SK-N-SH (cell line): ENCODE measurements at regions not wholly inside any gene's neighbourhood (a gene's known extent, or its start where the extent isn't known, plus 50 kb on each side); places are given as distances from the start of the nearest gene placed in this dataset.

ENCODE experiments used
- CTCF ChIA-PET: fragments of 300-600, 350-600 bp; formaldehyde crosslinking; extraction: SDS; loops from one replicate; lab custom pipeline; 2021; lab: Yijun Ruan, JAX
- POLR2A ChIA-PET: fragments of 350-600 bp; sonication (Branson Sonifier 250); formaldehyde crosslinking; extraction: SDS; loops from one replicate; lab custom pipeline; 2020; ENCODE audit warnings: antibody characterized with exemption, inconsistent platforms; lab: Yijun Ruan, JAX
- DNase-seq: peaks from one replicate; pipeline ENCODE4 v3.0.0; 2012
- H2AFZ ChIP-seq: fragments of 200-600 bp; sonication (generic); 2 replicates; pipeline ENCODE4 v1.8.1; 2016; ENCODE audit warnings: antibody characterized with exemption, mild to moderate bottlenecking, low read depth
- H3F3A ChIP-seq: fragments of 200-600 bp; sonication (generic); replicated peaks from 2 replicates; pipeline ENCODE3; 2016; ENCODE audit warnings: antibody characterized with exemption, mild to moderate bottlenecking; ENCODE audit not compliant: insufficient read depth
- H3K27ac ChIP-seq, 2 experiments: fragments of 200-500 bp in 1 of 2; fragments of 200-600 bp in 1 of 2; sonication (Bioruptor generic) in 1 of 2; sonication (generic), shearing (Covaris generic) in 1 of 2; 2 replicates each; pipeline versions ENCODE4 v1.5.1 to v1.6.1; 2014 to 2016; ENCODE audit warnings: low read depth in 2 of 2, inconsistent platforms in 1 of 2, low read length in 1 of 2, mild to moderate bottlenecking in 1 of 2, mixed read lengths in 1 of 2
- H3K27me3 ChIP-seq: fragments of 200-600 bp; sonication (generic), shearing (Covaris generic); 2 replicates; pipeline ENCODE4 v1.6.1; 2016; ENCODE audit warnings: mixed run types; ENCODE audit not compliant: insufficient read depth
- H3K36me3 ChIP-seq, 2 experiments: fragments of 200-500 bp in 1 of 2; fragments of 200-600 bp in 1 of 2; sonication (Bioruptor generic) in 1 of 2; sonication (generic) in 1 of 2; replicated peaks in 1 of 2; 2 replicates each; pipeline versions ENCODE3 to v1.5.1; 2014 to 2016; ENCODE audit warnings: low read length in 1 of 2, mild to moderate bottlenecking in 1 of 2; ENCODE audit not compliant: insufficient read depth in 2 of 2, control insufficient read depth in 1 of 2
- H3K4me1 ChIP-seq, 2 experiments: fragments of 200-500 bp in 1 of 2; fragments of 200-600 bp in 1 of 2; sonication (Bioruptor generic) in 1 of 2; sonication (generic), shearing (Covaris generic) in 1 of 2; 2 replicates each; pipeline versions ENCODE4 v1.5.1 to v1.6.1; 2014 to 2016; ENCODE audit warnings: low read depth in 1 of 2, low read length in 1 of 2, mixed run types in 1 of 2; ENCODE audit not compliant: insufficient read depth in 2 of 2, control insufficient read depth in 1 of 2
- H3K4me2 ChIP-seq: fragments of 200-600 bp; sonication (generic), shearing (Covaris generic); 2 replicates; pipeline ENCODE4 v1.6.1; 2017; ENCODE audit warnings: mixed run types
- H3K4me3 ChIP-seq, 2 experiments: fragments of 200-500 bp in 1 of 2; fragments of 200-600 bp in 1 of 2; sonication (Bioruptor generic) in 1 of 2; sonication (generic), shearing (Covaris generic) in 1 of 2; 2 replicates each; pipeline versions ENCODE4 v1.5.1 to v1.8.1; 2014 to 2016; ENCODE audit warnings: low read depth in 2 of 2, inconsistent platforms in 1 of 2, low read length in 1 of 2, mild to moderate bottlenecking in 1 of 2, mixed read lengths in 1 of 2, moderate library complexity in 1 of 2
- H3K79me2 ChIP-seq: fragments of 200-600 bp; sonication (generic); 2 replicates; pipeline ENCODE4 v1.8.1; 2017; ENCODE audit warnings: mild to moderate bottlenecking; ENCODE audit not compliant: insufficient read depth
- H3K9ac ChIP-seq: fragments of 200-600 bp; sonication (generic); 2 replicates; pipeline ENCODE4 v1.6.1; 2017; ENCODE audit warnings: mixed run types
- H3K9me2 ChIP-seq: fragments of 200-600 bp; sonication (generic); 2 replicates; pipeline ENCODE4 v1.6.1; 2017; ENCODE audit warnings: mixed run types
- H3K9me3 ChIP-seq: fragments of 200-600 bp; sonication (generic); 2 replicates; pipeline ENCODE4 v1.6.1; 2017; ENCODE audit warnings: mixed run types, mild to moderate bottlenecking, moderate library complexity
- H4K20me1 ChIP-seq: fragments of 200-600 bp; sonication (generic); 2 replicates; pipeline ENCODE4 v1.6.1; 2017; ENCODE audit warnings: mild to moderate bottlenecking, mixed run types; ENCODE audit not compliant: insufficient read depth
- CTCF ChIP-seq: fragments of 200-600 bp; sonication (generic); IDR thresholded peaks from 2 replicates; pipeline ENCODE4 v1.6.1; 2017; ENCODE audit warnings: antibody characterized with exemption, mild to moderate bottlenecking, moderate library complexity
- EZH2phosphoT487 ChIP-seq: fragments of 200-600 bp; sonication (generic); IDR thresholded peaks from 2 replicates; pipeline ENCODE4 v1.6.1; 2017; ENCODE audit warnings: low read depth, mixed run types, mild to moderate bottlenecking, antibody characterized with exemption, moderate library complexity, borderline replicate concordance
- FOSL2 ChIP-seq: IDR thresholded peaks from 2 replicates; pipeline ENCODE4 v1.4.0; 2012; ENCODE audit warnings: low read depth, mild to moderate bottlenecking, moderate library complexity, borderline replicate concordance
- FOXM1 ChIP-seq: IDR thresholded peaks from 2 replicates; pipeline ENCODE4 v1.4.0; 2012; ENCODE audit warnings: low read depth, mild to moderate bottlenecking
- GABPA ChIP-seq: IDR thresholded peaks from 2 replicates; pipeline ENCODE4 v1.4.0; 2012; ENCODE audit warnings: low read depth, mild to moderate bottlenecking
- MAX ChIP-seq: IDR thresholded peaks from 2 replicates; pipeline ENCODE4 v1.4.0; 2012; ENCODE audit warnings: low read depth
- MXI1 ChIP-seq: IDR thresholded peaks from 2 replicates; pipeline ENCODE4 v1.6.1; 2012; ENCODE audit warnings: mild to moderate bottlenecking, low read depth, low read length, improper control_type of control experiment
- POLR2AphosphoS5 ChIP-seq: IDR thresholded peaks from 2 replicates; pipeline ENCODE4 v1.6.1; 2012; ENCODE audit warnings: low read depth, low read length
- RAD21 ChIP-seq: IDR thresholded peaks from 2 replicates; pipeline ENCODE4 v1.6.1; 2012; ENCODE audit warnings: mild to moderate bottlenecking, low read length
- RCOR1 ChIP-seq: fragments of 150-350 bp; IDR thresholded peaks from 2 replicates; pipeline ENCODE4 v1.6.1; 2017; ENCODE audit warnings: antibody characterized with exemption, low read length
- RXRA ChIP-seq: IDR thresholded peaks from 2 replicates; pipeline ENCODE4 v1.4.0; 2012; ENCODE audit warnings: low read depth, mild to moderate bottlenecking, borderline replicate concordance
- SMC3 ChIP-seq: IDR thresholded peaks from 2 replicates; pipeline ENCODE4 v1.6.1; 2012; ENCODE audit warnings: low read depth, low read length, improper control_type of control experiment
- TEAD4 ChIP-seq: IDR thresholded peaks from 2 replicates; pipeline ENCODE4 v1.4.0; 2012; ENCODE audit warnings: mild to moderate bottlenecking, borderline replicate concordance; ENCODE audit not compliant: insufficient read depth
- WGBS: methylation state at CpG from one replicate; pipeline ENCODE4 v1.1.6; 2017; ENCODE audit warnings: low lambda C conversion rate; 5-methylcytosine and 5-hydroxymethylcytosine counted together

GRCh38 chr5:158519433-158520021 lies 580.2 kb downstream of the EBF1 start:
- Histone ChIP-seq H3K27ac (no peak overlapping the region), H3K9me2 (no peaks in the 10 kb centered on the region), H3K9me3 (no peaks in the 10 kb centered on the region), H3K4me3 (no peak overlapping the region), H3K79me2 (no peaks in the 10 kb centered on the region), H3K36me3 (no peaks in the 10 kb centered on the region), H4K20me1 (no peaks in the 10 kb centered on the region), H3K4me1 (no peaks in the 10 kb centered on the region), H3K4me2 (no peak overlapping the region), H2AFZ (no peak overlapping the region), H3K27me3 (no peaks in the 10 kb centered on the region), H3F3A (no peaks in the 10 kb centered on the region), H3K9ac (no peak overlapping the region)
- CTCF ChIA-PET: no interaction called here
- POLR2A ChIA-PET: no interaction called here
- no peak for TF ChIP-seq RXRA
- no peak for DNase-seq
- WGBS: 24% methylated on average over 3 of the region's 3 CpGs

- no peak overlapping the region for H3K9ac ChIP-seq
- no peaks in the 10 kb centered on the region for H3K9me3 ChIP-seq
- H3K27me3 ChIP-seq: no peaks in the 10 kb centered on the region
- no peaks in the 10 kb centered on the region for H3K9me2 ChIP-seq
- H4K20me1 ChIP-seq: no peaks in the 10 kb centered on the region
- no peaks in the 10 kb centered on the region for H3K79me2 ChIP-seq
- H3F3A ChIP-seq: no peaks in the 10 kb centered on the region
- no peak overlapping the region for H3K4me2 ChIP-seq
- H3K27ac ChIP-seq: no peak overlapping the region
- no peak overlapping the region for H3K4me3 ChIP-seq
- H3K36me3 ChIP-seq: no peaks in the 10 kb centered on the region
- 46% methylated on average over 2 of the region's 2 CpGs for WGBS
- ChIA-PET CTCF (no interaction called here), POLR2A (no interaction called here)
- DNase-seq: no peak
- no peaks in the 10 kb centered on the region for H3K4me1 ChIP-seq
- TF ChIP-seq GABPA (no peak), SMC3 (no peak), FOSL2 (no peak), EZH2phosphoT487 (no peak), RCOR1 (no peak), POLR2AphosphoS5 (no peak), RAD21 (no peak), CTCF (no peak), FOXM1 (no peak), MAX (no peak), TEAD4 (no peak), MXI1 (no peak)
- TF ChIP-seq, all 33 proteins: peak for 0
- H2AFZ ChIP-seq: no peak overlapping the region
These were observed 583.2 kb downstream of the EBF1 start for GRCh38 chr5:158516521-158516920.
